Glutamatergic neuron (in vitro differentiated cells): ENCODE measurements at regions not wholly inside any gene's neighbourhood (a gene's known extent, or its start where the extent isn't known, plus 50 kb on each side); places are given as distances from the start of the nearest gene placed in this dataset.

Experiments used
- DNase-seq: peaks from one replicate; pipeline ENCODE4 v3.0.0; 2022
- H3K27ac Mint-ChIP-seq: one replicate; pipeline ENCODE4 v1.8.0; 2020; ENCODE audit warnings: mild to moderate bottlenecking, mixed read lengths, inconsistent platforms; ENCODE audit not compliant: unreplicated experiment
- H3K27me3 Mint-ChIP-seq: one replicate; pipeline ENCODE4 v1.8.0; 2020; ENCODE audit warnings: mild to moderate bottlenecking, moderate library complexity, mixed read lengths, inconsistent platforms; ENCODE audit not compliant: unreplicated experiment
- H3K36me3 Mint-ChIP-seq: one replicate; pipeline ENCODE4 v1.8.0; 2020; ENCODE audit warnings: mild to moderate bottlenecking, mixed read lengths, inconsistent platforms; ENCODE audit not compliant: unreplicated experiment
- H3K4me1 Mint-ChIP-seq: one replicate; pipeline ENCODE4 v1.8.0; 2020; ENCODE audit warnings: mild to moderate bottlenecking, low read depth, mixed read lengths, inconsistent platforms; ENCODE audit not compliant: unreplicated experiment
- H3K4me3 Mint-ChIP-seq: one replicate; pipeline ENCODE4 v1.8.0; 2020; ENCODE audit warnings: mild to moderate bottlenecking, mixed read lengths, inconsistent platforms; ENCODE audit not compliant: unreplicated experiment
- H3K9me3 Mint-ChIP-seq: one replicate; pipeline ENCODE4 v1.8.0; 2020; ENCODE audit warnings: mild to moderate bottlenecking, moderate library complexity, mixed read lengths, inconsistent platforms; ENCODE audit not compliant: unreplicated experiment
- CTCF ChIP-seq: fragments of 200-600 bp; sonication (generic); IDR thresholded peaks from one replicate; pipeline ENCODE4 v1.5.0; 2021; ENCODE audit not compliant: partially characterized antibody, unreplicated experiment

DNA sequence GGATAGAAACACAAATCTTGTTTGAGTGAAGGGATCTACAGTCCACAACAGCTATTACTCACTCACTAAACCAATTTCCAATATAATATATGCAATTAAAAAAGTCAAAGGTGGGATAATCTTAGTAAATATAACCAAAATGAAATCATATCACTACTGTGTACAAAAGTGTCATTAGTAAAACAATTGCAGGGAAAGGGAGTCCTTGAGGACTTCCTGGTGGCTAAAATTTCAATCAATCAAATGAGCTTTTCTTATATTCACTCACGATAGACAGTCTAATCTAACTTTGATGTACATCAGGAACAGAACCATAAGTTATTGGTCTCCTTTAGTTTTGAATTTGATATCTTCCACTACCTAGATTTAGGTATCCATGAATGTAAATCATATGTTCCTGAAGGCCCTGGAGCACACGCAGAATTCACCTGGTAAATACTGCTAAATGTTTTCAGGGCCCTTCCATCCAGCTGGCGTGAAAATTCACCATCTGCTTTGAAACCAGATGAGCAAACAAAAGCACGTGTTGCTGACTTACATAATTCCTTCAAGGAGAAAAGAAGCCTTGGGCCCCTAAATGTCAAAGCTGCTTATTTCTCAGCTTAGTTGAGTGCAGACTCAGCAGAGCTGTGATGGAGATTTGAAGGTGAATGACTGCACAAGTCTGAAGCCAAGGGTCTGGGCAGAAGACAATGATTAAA lies 159.3 kb upstream of the TMEM196 start:
- DNase-seq = no peak
- peaks cover 4% of the 10 kb centered on the region for H3K27me3 Mint-ChIP-seq

GRCh38 chr7:19930851-19931250 lies 157.4 kb upstream of the TMEM196 start:
- Mint-ChIP-seq H3K9me3 (peaks cover 3% of the 10 kb centered on the region), H3K4me1 (no peaks in the 10 kb centered on the region), H3K27ac (no peak overlapping the region), H3K36me3 (peaks cover 5% of the 10 kb centered on the region), H3K4me3 (no peak overlapping the region), H3K27me3 (peaks cover 3% of the 10 kb centered on the region)
- no peak for TF ChIP-seq CTCF
- DNase-seq = no peak

More for the DNA sequence above, 159.3 kb upstream of the TMEM196 start:
- peaks cover 10% of the 10 kb centered on the region for H3K36me3 Mint-ChIP-seq
- H3K27ac Mint-ChIP-seq = peak overlapping the region; percentile 34
- H3K9me3 Mint-ChIP-seq = peaks cover 5% of the 10 kb centered on the region
- TF ChIP-seq CTCF = no peak
- no peak overlapping the region for H3K4me3 Mint-ChIP-seq
- no peaks in the 10 kb centered on the region for H3K4me1 Mint-ChIP-seq

GRCh38 chr7:19930051-19930450 lies 156.6 kb upstream of the TMEM196 start:
- H3K9me3 Mint-ChIP-seq = peaks cover 3% of the 10 kb centered on the region
- peaks cover 3% of the 10 kb centered on the region for H3K27me3 Mint-ChIP-seq
- TF ChIP-seq CTCF = no peak
- H3K27ac Mint-ChIP-seq = no peak overlapping the region
- peaks cover 4% of the 10 kb centered on the region for H3K36me3 Mint-ChIP-seq
- DNase-seq = no peak
- H3K4me3 Mint-ChIP-seq = no peak overlapping the region
- H3K4me1 Mint-ChIP-seq = no peaks in the 10 kb centered on the region

GRCh38 chr7:19928247-19928646 lies 154.8 kb upstream of the TMEM196 start:
- DNase-seq = no peak
- Mint-ChIP-seq H3K27me3 (peaks cover 2% of the 10 kb centered on the region), H3K36me3 (no peaks in the 10 kb centered on the region), H3K27ac (no peak overlapping the region), H3K4me1 (no peaks in the 10 kb centered on the region), H3K9me3 (peaks cover 1% of the 10 kb centered on the region), H3K4me3 (no peak overlapping the region)
- no peak for TF ChIP-seq CTCF

GRCh38 chr7:19920705-19921104 lies 147.3 kb upstream of the TMEM196 start:
- Mint-ChIP-seq H3K27me3 (no peaks in the 10 kb centered on the region), H3K9me3 (no peaks in the 10 kb centered on the region), H3K36me3 (no peaks in the 10 kb centered on the region), H3K4me3 (no peak overlapping the region), H3K27ac (no peak overlapping the region), H3K4me1 (peaks cover 2% of the 10 kb centered on the region)
- no peak for DNase-seq
- TF ChIP-seq CTCF = no peak
